GM18499 (cell line): ENCODE measurements at regions not wholly inside any gene's neighbourhood (a gene's known extent, or its start where the extent isn't known, plus 50 kb on each side); places are given as distances from the start of the nearest gene placed in this dataset.

Experiments
- ATAC-seq: cut with Tn5 transposase; IDR thresholded peaks from one replicate; pipeline ENCODE4 v1.9.1; 2021; ENCODE audit warnings: moderate number of reproducible peaks; ENCODE audit not compliant: insufficient read depth, unreplicated experiment

GRCh38 chr5:8864053-8864452 lies 681.8 kb downstream of the SEMA5A start:
- no peak for ATAC-seq

GRCh38 chr5:8865266-8865665 lies 680.6 kb downstream of the SEMA5A start:
- no peak for ATAC-seq

GRCh38 chr5:8865686-8866374 lies 680.0 kb downstream of the SEMA5A start:
- no peak for ATAC-seq

- ATAC-seq, result no peak
Measured at GRCh38 chr5:8868283-8868682, 677.6 kb downstream of the SEMA5A start.

- no peak for ATAC-seq
Measured at GRCh38 chr5:8869932-8870331, 675.9 kb downstream of the SEMA5A start.

GRCh38 chr5:8870349-8870958 lies 675.4 kb downstream of the SEMA5A start:
- no peak for ATAC-seq

GRCh38 chr5:8870959-8871355 lies 674.9 kb downstream of the SEMA5A start:
- no peak for ATAC-seq

GRCh38 chr5:8871446-8871845 lies 674.4 kb downstream of the SEMA5A start:
- ATAC-seq, result no peak

- no peak for ATAC-seq
Measured at GRCh38 chr5:8875722-8876121, 670.2 kb downstream of the SEMA5A start.

GRCh38 chr5:8879248-8879647 lies 666.6 kb downstream of the SEMA5A start:
- ATAC-seq, result no peak

GRCh38 chr5:8884029-8884428 lies 661.8 kb downstream of the SEMA5A start:
- ATAC-seq, result no peak

GRCh38 chr5:8892926-8893325 lies 652.9 kb downstream of the SEMA5A start:
- no peak for ATAC-seq

GRCh38 chr5:8894031-8894430 lies 651.8 kb downstream of the SEMA5A start:
- ATAC-seq, result no peak

GRCh38 chr5:8895062-8895461 lies 650.8 kb downstream of the SEMA5A start:
- no peak for ATAC-seq

GRCh38 chr5:8895599-8895998 lies 650.3 kb downstream of the SEMA5A start:
- no peak for ATAC-seq

- no peak for ATAC-seq
Measured at GRCh38 chr5:8897316-8897715, 648.6 kb downstream of the SEMA5A start.

- ATAC-seq, result no peak
Measured at GRCh38 chr5:8905021-8905420, 640.9 kb downstream of the SEMA5A start.

GRCh38 chr5:8906303-8906967 lies 639.4 kb downstream of the SEMA5A start:
- no peak for ATAC-seq

GRCh38 chr5:8907168-8907868 lies 638.6 kb downstream of the SEMA5A start:
- no peak for ATAC-seq

GRCh38 chr5:8908055-8908683 lies 637.7 kb downstream of the SEMA5A start:
- ATAC-seq, result peak; percentile 55

GRCh38 chr5:8912106-8912505 lies 633.8 kb downstream of the SEMA5A start:
- no peak for ATAC-seq
